H1 (cell line): ENCODE measurements at regions not wholly inside any gene's neighbourhood (a gene's known extent, or its start where the extent isn't known, plus 50 kb on each side); places are given as distances from the start of the nearest gene placed in this dataset.
A peak's percentile ranks its signal among the peaks of the same experiment; 100 is the strongest.

Source experiments
- CTCF ChIA-PET: fragments of 300-600 bp; sonication (Branson Sonifier 250); formaldehyde crosslinking; loops from one replicate; lab custom pipeline; 2021; ENCODE audit not compliant: partially characterized antibody; lab: Charles Lee
- POLR2A ChIA-PET: fragments of 300-600 bp; sonication (Branson Sonifier 250); formaldehyde crosslinking; loops from one replicate; lab custom pipeline; 2021; ENCODE audit warnings: inconsistent platforms; ENCODE audit not compliant: partially characterized antibody; lab: Charles Lee
- DNase-seq, 2 experiments: peaks; one replicate each; pipeline versions ENCODE4 v3.0.0 to v3.0.0-alpha.2; 2010 to 2022; ENCODE audit warnings: low spot score in 2 of 2, low read depth in 1 of 2, mixed read lengths in 1 of 2
- FAIRE-seq: peaks from 2 replicates; lab custom pipeline; 2011; peaks lifted over from hg19 to GRCh38; lab: Jason Lieb, UNC
- H2AFZ ChIP-seq: 2 replicates; pipeline ENCODE4 v1.8.1; 2012; ENCODE audit warnings: low read length, inconsistent platforms
- H2AK5ac ChIP-seq: 2 replicates; pipeline ENCODE4 v1.6.1; 2013; ENCODE audit warnings: low read depth, low read length
- H2BK120ac ChIP-seq: replicated peaks from 2 replicates; pipeline ENCODE3; 2013; ENCODE audit warnings: low read depth, low read length, inconsistent platforms
- H2BK12ac ChIP-seq: 2 replicates; pipeline ENCODE4 v1.6.1; 2013; ENCODE audit warnings: low read depth, low read length
- H2BK15ac ChIP-seq: 2 replicates; pipeline ENCODE4 v1.6.1; 2013; ENCODE audit warnings: low read length
- H2BK20ac ChIP-seq: 2 replicates; pipeline ENCODE4 v1.6.1; 2013; ENCODE audit warnings: low read length
- H2BK5ac ChIP-seq: 2 replicates; pipeline ENCODE4 v1.6.1; 2013; ENCODE audit warnings: low read depth, low read length
- H3K14ac ChIP-seq: 2 replicates; pipeline ENCODE4 v1.6.1; 2013; ENCODE audit warnings: inconsistent platforms; ENCODE audit not compliant: insufficient read length
- H3K18ac ChIP-seq: 2 replicates; pipeline ENCODE4 v1.6.1; 2013; ENCODE audit warnings: low read length; ENCODE audit errors: extremely low read depth
- H3K23ac ChIP-seq: 2 replicates; pipeline ENCODE4 v1.6.1; 2013; ENCODE audit warnings: inconsistent platforms; ENCODE audit not compliant: insufficient read length
- H3K23me2 ChIP-seq: 2 replicates; pipeline ENCODE4 v1.6.1; 2013; ENCODE audit warnings: low read depth, low read length
- H3K27ac ChIP-seq: 2 replicates; pipeline ENCODE4 v1.6.1; 2011; ENCODE audit warnings: low read depth, low read length, inconsistent platforms
- H3K27me3 ChIP-seq, 4 experiments: replicated peaks in 1 of 4; 1 replicate in 1 of 4; 2 replicates in 3 of 4; pipeline versions ENCODE4 v1.6.1 to v1.8.1; 2011 to 2013; ENCODE audit warnings: low read length in 3 of 4, mild to moderate bottlenecking in 3 of 4, inconsistent platforms in 2 of 4, mixed read lengths in 2 of 4, moderate library complexity in 1 of 4; ENCODE audit not compliant: control insufficient read depth in 3 of 4, insufficient read depth in 3 of 4; ENCODE audit errors: extremely low read depth in 1 of 4
- H3K36me3 ChIP-seq, 4 experiments: 2 replicates each; pipeline versions ENCODE4 v1.6.1 to v1.8.1; 2011 to 2013; ENCODE audit warnings: mild to moderate bottlenecking in 4 of 4, low read length in 3 of 4, moderate library complexity in 2 of 4, control low read depth in 1 of 4, inconsistent platforms in 1 of 4; ENCODE audit not compliant: insufficient read depth in 4 of 4, control insufficient read depth in 2 of 4
- H3K4ac ChIP-seq: replicated peaks from 2 replicates; pipeline ENCODE3; 2013; ENCODE audit warnings: low read length, low read depth, mixed read lengths, inconsistent platforms; ENCODE audit not compliant: insufficient read length
- H3K4me1 ChIP-seq, 4 experiments: replicated peaks in 1 of 4; 1 replicate in 1 of 4; 2 replicates in 3 of 4; pipeline versions ENCODE4 v1.6.1 to v1.8.1; 2011 to 2013; ENCODE audit warnings: low read length in 3 of 4, inconsistent platforms in 2 of 4, mixed read lengths in 1 of 4; ENCODE audit not compliant: insufficient read depth in 4 of 4, control insufficient read depth in 3 of 4
- H3K4me2 ChIP-seq, 2 experiments: 2 replicates each; pipeline versions ENCODE4 v1.6.1 to v1.8.1; 2011 to 2013; ENCODE audit warnings: low read depth in 2 of 2, low read length in 2 of 2, control low read depth in 1 of 2, inconsistent platforms in 1 of 2, mild to moderate bottlenecking in 1 of 2; ENCODE audit not compliant: insufficient read depth in 1 of 2
- H3K4me3 ChIP-seq, 4 experiments: fragments of 200-600, 300-600 bp in 1 of 4; sonication (generic), shearing (Covaris generic), sonication (Bioruptor Twin) in 1 of 4; 2 replicates each; pipeline versions ENCODE4 v1.5.1 to v1.8.1; 2011 to 2016; ENCODE audit warnings: low read length in 4 of 4, low read depth in 3 of 4, control low read depth in 2 of 4, inconsistent platforms in 2 of 4, mild to moderate bottlenecking in 2 of 4, mixed read lengths in 1 of 4, moderate library complexity in 1 of 4; ENCODE audit not compliant: insufficient read depth in 2 of 4; ENCODE audit errors: extremely low read depth in 1 of 4
- H3K56ac ChIP-seq: replicated peaks from 2 replicates; pipeline ENCODE3; 2013; ENCODE audit warnings: low read depth, mild to moderate bottlenecking, mixed read lengths, low read length, inconsistent platforms; ENCODE audit not compliant: insufficient read length
- H3K79me1 ChIP-seq: 2 replicates; pipeline ENCODE4 v1.6.1; 2013; ENCODE audit warnings: low read depth, low read length, control low read depth
- H3K79me2 ChIP-seq, 2 experiments: 2 replicates each; pipeline versions ENCODE4 v1.6.1 to v1.8.1; 2012 to 2013; ENCODE audit warnings: low read length in 2 of 2, mild to moderate bottlenecking in 2 of 2, inconsistent platforms in 1 of 2; ENCODE audit not compliant: insufficient read depth in 2 of 2, control insufficient read depth in 1 of 2
- H3K9ac ChIP-seq, 4 experiments: replicated peaks in 1 of 4; 1 replicate in 1 of 4; 2 replicates in 3 of 4; pipeline versions ENCODE4 v1.6.1 to v1.8.1; 2011 to 2013; ENCODE audit warnings: low read depth in 3 of 4, low read length in 3 of 4, control low read depth in 2 of 4, mild to moderate bottlenecking in 2 of 4, moderate library complexity in 2 of 4, inconsistent platforms in 1 of 4; ENCODE audit errors: extremely low read depth in 1 of 4
- H3K9me3 ChIP-seq, 2 experiments: 2 replicates each; pipeline versions ENCODE4 v1.6.1 to v1.8.1; 2012 to 2013; ENCODE audit warnings: mild to moderate bottlenecking in 2 of 2, moderate library complexity in 2 of 2, control low read depth in 1 of 2, inconsistent platforms in 1 of 2, low read depth in 1 of 2, low read length in 1 of 2, mixed read lengths in 1 of 2; ENCODE audit not compliant: insufficient read depth in 2 of 2
- H4K20me1 ChIP-seq, 2 experiments: replicated peaks in 1 of 2; 2 replicates each; pipeline versions ENCODE3 to v1.8.1; 2011 to 2013; ENCODE audit warnings: inconsistent platforms in 2 of 2, low read length in 2 of 2, mild to moderate bottlenecking in 1 of 2; ENCODE audit not compliant: insufficient read depth in 2 of 2, control insufficient read depth in 1 of 2
- H4K5ac ChIP-seq: 2 replicates; pipeline ENCODE4 v1.6.1; 2013; ENCODE audit warnings: low read length, low read depth, mixed read lengths, inconsistent platforms; ENCODE audit not compliant: insufficient read length
- H4K8ac ChIP-seq: 2 replicates; pipeline ENCODE4 v1.8.0; 2013; ENCODE audit warnings: mild to moderate bottlenecking, moderate library complexity, low read length, inconsistent platforms; ENCODE audit not compliant: insufficient read depth; ENCODE audit errors: extremely low read depth
- H4K91ac ChIP-seq: replicated peaks from 2 replicates; pipeline ENCODE3; 2013; ENCODE audit warnings: low read length, mixed read lengths, inconsistent platforms; ENCODE audit not compliant: insufficient read length
- POU5F1 ChIP-seq: IDR thresholded peaks from 2 replicates; pipeline ENCODE4 v1.6.1; 2011; ENCODE audit warnings: low read depth, mild to moderate bottlenecking, low read length, moderate library complexity
- SAP30 ChIP-seq: fragments of 300-600 bp; sonication (generic); IDR thresholded peaks from 2 replicates; pipeline ENCODE4 v1.7.1; 2012; ENCODE audit warnings: low read length, moderate library complexity, mild to moderate bottlenecking, inconsistent platforms; ENCODE audit not compliant: insufficient read depth, insufficient replicate concordance
- SIN3A ChIP-seq, 2 experiments: IDR thresholded peaks in 1 of 2; conservative IDR thresholded peaks in 1 of 2; 2 replicates each; pipeline ENCODE4 v1.6.1; 2011 to 2012; ENCODE audit warnings: low read length in 2 of 2, improper control_type of control experiment in 1 of 2, low read depth in 1 of 2, mild to moderate bottlenecking in 1 of 2
- SP2 ChIP-seq: IDR thresholded peaks from 2 replicates; pipeline ENCODE4 v1.6.1; 2012; ENCODE audit warnings: mild to moderate bottlenecking, low read length, inconsistent platforms
- SP4 ChIP-seq: IDR thresholded peaks from 2 replicates; pipeline ENCODE4 v1.6.1; 2012; ENCODE audit warnings: low read length, inconsistent platforms
- whole genome bisulfite sequencing, 2 experiments: shearing (Covaris generic) in 1 of 2; methylation state at CpG; one replicate each; pipeline versions ENCODE4 v1.1.6 to v1.1.7; 2013 to 2015; ENCODE audit warnings: low lambda C conversion rate in 2 of 2, mixed read lengths in 2 of 2, inconsistent platforms in 1 of 2, low coverage in 1 of 2, missing lambda C conversion rate in 1 of 2; ENCODE audit not compliant: insufficient replicate concordance in 2 of 2, insufficient coverage in 1 of 2, insufficient read length in 1 of 2; ENCODE audit errors: extremely low coverage in 1 of 2, missing lambda C conversion rate in 1 of 2; 5-methylcytosine and 5-hydroxymethylcytosine counted together

DNA sequence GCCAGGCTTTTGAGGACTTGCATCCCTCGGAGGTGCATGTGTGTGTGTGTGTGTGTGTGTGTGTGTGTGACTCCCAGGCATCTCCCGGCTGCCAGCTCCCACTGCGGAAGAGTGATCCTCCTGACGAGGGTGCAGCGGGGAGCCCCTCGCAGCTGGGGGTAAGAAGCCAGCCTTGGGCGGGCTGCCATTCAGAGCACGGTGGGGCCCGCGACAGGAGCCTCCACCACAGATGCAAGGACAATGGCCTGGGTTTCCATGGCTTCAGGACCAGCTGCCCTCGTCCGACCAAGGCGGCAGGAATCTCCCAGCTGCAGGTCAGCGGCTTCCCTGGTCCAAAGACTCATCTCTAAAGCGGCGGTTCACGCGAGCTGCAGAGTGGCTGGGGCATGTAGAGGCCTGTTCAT, 908.5 kb downstream of the BRD1 start:
- POLR2A ChIA-PET = no interaction called here
- H4K91ac ChIP-seq = peak overlapping the region; percentile 19
- H2BK120ac ChIP-seq = no peak overlapping the region
- no peaks in the 10 kb centered on the region for H3K36me3 ChIP-seq
- WGBS, 2 experiments = 84% methylated on average over 9 of the region's 18 CpGs; no CpG with 5 or more reads in 1 of the 2 experiments
- no peak overlapping the region; the same call in 1 of the 2 replicates for H2BK12ac ChIP-seq
- no peak overlapping the region for H3K18ac ChIP-seq
- H4K8ac ChIP-seq = no peak overlapping the region
- H3K4ac ChIP-seq = no peak overlapping the region
- DNase-seq = peak in 1 of 2 experiments; percentile 41
- no peak for TF ChIP-seq POU5F1
- no peak for TF ChIP-seq SP4
- TF ChIP-seq SAP30 = no peak
- TF ChIP-seq SIN3A (conservative IDR thresholded peaks at IDR 0.05 in 1 of 2, IDR thresholded peaks at IDR 0.05 in 1 of 2; ENCODE audit: low read depth in 1 of 2, low read length in 2 of 2) = no peak
- no peak for TF ChIP-seq SP2
- H3K56ac ChIP-seq = no peak overlapping the region
- H4K5ac ChIP-seq = no peak overlapping the region
- H4K20me1 ChIP-seq = no peaks in the 10 kb centered on the region
- H3K79me1 ChIP-seq = no peaks in the 10 kb centered on the region
- no peaks in the 10 kb centered on the region for H3K79me2 ChIP-seq
- no peak overlapping the region for H2BK5ac ChIP-seq
- no peak overlapping the region for H2BK20ac ChIP-seq
- CTCF ChIA-PET = interaction anchor here (0.9 to 1.1 kb wide), 2 partner anchors 10 to 25 kb away, joined by 4 read pairs; no protein-coding TSS in a partner anchor
- 0 out of 7 replicates have a peak, but pooled peaks cover 0 to 2% (median 0%) of the 10 kb centered on the region in 4 experiments for H3K27me3 ChIP-seq
- H2AFZ ChIP-seq = no peak overlapping the region
- no peak overlapping the region for H3K4me3 ChIP-seq
- no peak overlapping the region for H3K9ac ChIP-seq
- H2AK5ac ChIP-seq = no peak overlapping the region
- no peak for FAIRE-seq
- H3K14ac ChIP-seq = no peak overlapping the region
- H3K9me3 ChIP-seq = peaks cover 9 to 11% of the 10 kb centered on the region in 2 experiments; a peak in 2 of 4 replicates
- H3K4me2 ChIP-seq = no peak overlapping the region
- no peak overlapping the region for H2BK15ac ChIP-seq
- no peak overlapping the region for H3K27ac ChIP-seq
- no peaks in the 10 kb centered on the region; the same call in 1 of the 2 replicates for H3K23me2 ChIP-seq
- H3K23ac ChIP-seq = no peak overlapping the region
- peaks cover 0 to 3% (median 0%) of the 10 kb centered on the region in 4 experiments; a peak in 2 of 7 replicates for H3K4me1 ChIP-seq
